ENCODE measurements at regions not wholly inside any gene's neighbourhood (a gene's known extent, or its start where the extent isn't known, plus 50 kb on each side); places are given as distances from the start of the nearest gene placed in this dataset.

DNA sequence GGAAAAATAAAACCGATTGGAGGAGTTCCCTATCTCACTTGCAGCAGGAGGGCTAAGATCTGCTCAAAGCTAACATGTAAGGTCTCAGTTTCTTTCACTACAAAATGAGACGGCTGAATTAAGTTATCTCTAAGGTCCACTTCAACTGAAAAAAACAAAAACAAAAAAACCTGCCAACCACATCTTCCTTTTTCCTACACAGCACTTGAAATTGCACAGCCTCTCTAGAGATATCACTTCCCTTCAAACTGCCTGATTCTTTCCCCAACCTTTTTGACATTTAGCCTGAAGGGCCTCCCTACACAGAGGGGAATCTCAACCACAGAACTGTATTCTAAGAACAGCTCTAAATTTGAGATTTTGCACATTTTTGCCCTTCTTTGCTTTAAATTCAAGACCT, 227.9 kb upstream of the TARS1 start:
- no peaks in the 10 kb centered on the region for H3K4me1 ChIP-seq (ENCODE audit: insufficient read depth)
- H3K36me3 ChIP-seq (ENCODE audit: low read depth), result no peaks in the 10 kb centered on the region
- H3K4me3 ChIP-seq, result no peak overlapping the region
- H4K20me1 ChIP-seq (ENCODE audit: insufficient read depth), result no peaks in the 10 kb centered on the region
- no peaks in the 10 kb centered on the region for H3F3A ChIP-seq (ENCODE audit: insufficient read depth)
- no peak overlapping the region for H3K27ac ChIP-seq
- in situ Hi-C loops (cut with MboI), result no loop called here
- no peak overlapping the region for H3K9ac ChIP-seq
- no peak for DNase-seq
- H3K27me3 ChIP-seq (replicated peaks; ENCODE audit: insufficient read depth), result no peaks in the 10 kb centered on the region
- no peak overlapping the region for H3K4me2 ChIP-seq (ENCODE audit: unreplicated experiment)
- 69 to 75% methylated on average over 2 of the region's 2 CpGs for WGBS, 2 experiments (ENCODE audit: low coverage in 1 of 2, low lambda C conversion rate in 2 of 2, missing lambda C conversion rate in 2 of 2)
- no peaks in the 10 kb centered on the region for H3K79me2 ChIP-seq (ENCODE audit: insufficient read depth)
- no peaks in the 10 kb centered on the region for H3K9me3 ChIP-seq (ENCODE audit: low read depth)
- no peak overlapping the region for H2AFZ ChIP-seq
- TF ChIP-seq EZH2 (IDR thresholded peaks at IDR 0.05; ENCODE audit: insufficient read depth, poor library complexity, severe bottlenecking) (no peak), EZH2phosphoT487 (IDR thresholded peaks at IDR 0.05; ENCODE audit: insufficient read depth, low read depth) (no peak)
- H3K9me2 ChIP-seq (ENCODE audit: insufficient read depth), result no peaks in the 10 kb centered on the region

DNA sequence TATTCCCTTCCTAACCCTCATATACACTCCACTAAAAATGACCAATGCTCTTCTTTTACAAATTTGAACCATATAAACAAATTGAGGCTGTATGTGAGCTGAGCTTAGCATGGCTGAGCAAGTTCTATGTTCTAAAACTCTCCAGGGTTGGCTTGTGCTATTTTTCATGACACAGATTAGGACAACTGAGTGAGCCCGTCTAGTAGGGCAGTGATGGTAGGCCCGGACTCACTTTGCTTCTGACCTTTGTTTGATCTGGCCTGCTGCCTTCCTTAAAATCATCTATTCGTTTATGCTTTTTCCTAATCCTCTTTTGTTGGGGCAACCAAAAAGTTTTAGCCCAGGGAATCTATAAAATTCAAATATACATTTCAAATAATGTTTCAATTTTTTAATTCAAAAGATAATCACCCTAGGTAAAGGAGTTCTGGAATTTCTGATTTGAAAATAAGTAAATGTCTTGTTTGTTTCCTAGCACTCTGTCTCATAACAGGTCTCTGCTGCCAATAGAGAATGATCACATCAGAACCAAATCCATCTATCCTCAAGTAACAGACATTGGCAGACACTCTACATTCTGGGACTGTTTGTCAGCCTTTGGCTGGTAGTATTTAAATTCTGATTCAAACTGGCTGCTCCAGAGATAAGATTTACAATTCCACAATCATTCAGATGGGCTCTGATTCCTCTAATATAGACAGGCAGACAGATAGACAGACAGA, 217.0 kb upstream of the TARS1 start:
- H3K4me2 ChIP-seq (ENCODE audit: unreplicated experiment), result no peak overlapping the region
- WGBS, 2 experiments (ENCODE audit: low coverage in 1 of 2, low lambda C conversion rate in 2 of 2, missing lambda C conversion rate in 2 of 2), result 27 to 33% methylated on average over 3 of the region's 3 CpGs
- H3K9ac ChIP-seq, result no peak overlapping the region
- peak; percentile 67 for DNase-seq
- peaks cover 11% of the 10 kb centered on the region; the same call in 1 of the 2 replicates for H3F3A ChIP-seq (ENCODE audit: insufficient read depth)
- H4K20me1 ChIP-seq (ENCODE audit: insufficient read depth), result no peaks in the 10 kb centered on the region
- no peaks in the 10 kb centered on the region for H3K9me2 ChIP-seq (ENCODE audit: insufficient read depth)
- peak overlapping the region; percentile 46 for H3K27ac ChIP-seq
- H3K4me1 ChIP-seq (ENCODE audit: insufficient read depth), result peaks cover 12% of the 10 kb centered on the region
- no peaks in the 10 kb centered on the region for H3K9me3 ChIP-seq (ENCODE audit: low read depth)
- in situ Hi-C loops (cut with MboI), result no loop called here
- no peaks in the 10 kb centered on the region for H3K36me3 ChIP-seq (ENCODE audit: low read depth)
- TF ChIP-seq EZH2phosphoT487 (IDR thresholded peaks at IDR 0.05; ENCODE audit: insufficient read depth, low read depth), result no peak
- no peak for TF ChIP-seq EZH2 (IDR thresholded peaks at IDR 0.05; ENCODE audit: insufficient read depth, poor library complexity, severe bottlenecking)
- no peak overlapping the region for H3K4me3 ChIP-seq
- no peaks in the 10 kb centered on the region for H3K79me2 ChIP-seq (ENCODE audit: insufficient read depth)
- 0 out of 2 replicates have a peak overlapping the region, but pooled peaks have one; percentile 32 for H2AFZ ChIP-seq
- H3K27me3 ChIP-seq (replicated peaks; ENCODE audit: insufficient read depth), result no peaks in the 10 kb centered on the region

DNA sequence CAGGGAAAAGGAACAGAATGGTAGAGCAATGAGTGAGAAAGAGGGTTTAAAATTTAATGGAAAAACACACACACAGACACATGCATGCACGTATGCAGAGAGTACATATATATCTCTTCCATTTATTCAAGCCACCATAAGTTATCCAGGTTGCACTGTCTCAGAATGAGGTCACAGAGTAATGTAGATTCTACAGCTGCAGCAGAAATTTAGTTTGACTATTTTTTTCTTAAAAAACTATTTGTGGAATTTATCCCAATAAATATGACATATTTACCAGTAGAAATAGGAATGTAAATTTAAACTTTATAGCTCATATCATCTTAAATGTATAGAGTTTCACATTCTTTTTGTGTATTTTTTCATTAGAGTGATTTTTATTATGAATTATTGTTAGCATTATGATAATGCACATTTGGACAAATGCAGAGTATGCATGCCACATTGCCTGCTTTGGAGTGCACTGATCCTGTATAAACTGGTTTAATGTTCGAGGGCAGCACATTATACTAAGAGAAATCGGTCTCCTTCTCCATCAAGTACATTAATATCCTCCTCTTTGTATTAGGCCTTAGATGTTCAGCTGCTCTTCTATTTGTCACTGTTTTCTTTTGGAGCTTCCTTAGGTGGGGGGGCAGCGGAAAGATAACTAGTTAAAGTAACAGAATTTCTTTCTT, 216.3 kb upstream of the TARS1 start:
- H3F3A ChIP-seq (ENCODE audit: insufficient read depth), result peaks cover 11% of the 10 kb centered on the region; the same call in 1 of the 2 replicates
- in situ Hi-C loops (cut with MboI), result no loop called here
- no peaks in the 10 kb centered on the region for H4K20me1 ChIP-seq (ENCODE audit: insufficient read depth)
- WGBS, 2 experiments (ENCODE audit: low coverage in 1 of 2, low lambda C conversion rate in 2 of 2, missing lambda C conversion rate in 2 of 2), result 89 to 95% methylated on average over 4 of the region's 4 CpGs
- no peaks in the 10 kb centered on the region for H3K36me3 ChIP-seq (ENCODE audit: low read depth)
- no peaks in the 10 kb centered on the region for H3K9me2 ChIP-seq (ENCODE audit: insufficient read depth)
- no peak overlapping the region for H3K4me2 ChIP-seq (ENCODE audit: unreplicated experiment)
- H3K9me3 ChIP-seq (ENCODE audit: low read depth), result no peaks in the 10 kb centered on the region
- no peak overlapping the region for H3K4me3 ChIP-seq
- TF ChIP-seq EZH2phosphoT487 (IDR thresholded peaks at IDR 0.05; ENCODE audit: insufficient read depth, low read depth) (no peak), EZH2 (IDR thresholded peaks at IDR 0.05; ENCODE audit: insufficient read depth, poor library complexity, severe bottlenecking) (no peak)
- no peaks in the 10 kb centered on the region for H3K79me2 ChIP-seq (ENCODE audit: insufficient read depth)
- no peaks in the 10 kb centered on the region for H3K27me3 ChIP-seq (replicated peaks; ENCODE audit: insufficient read depth)
- DNase-seq, result peak; percentile 5
- H3K27ac ChIP-seq, result no peak overlapping the region
- H3K4me1 ChIP-seq (ENCODE audit: insufficient read depth), result peaks cover 12% of the 10 kb centered on the region
- no peak overlapping the region for H3K9ac ChIP-seq
- 0 out of 2 replicates have a peak overlapping the region, but pooled peaks have one; percentile 32 for H2AFZ ChIP-seq

DNA sequence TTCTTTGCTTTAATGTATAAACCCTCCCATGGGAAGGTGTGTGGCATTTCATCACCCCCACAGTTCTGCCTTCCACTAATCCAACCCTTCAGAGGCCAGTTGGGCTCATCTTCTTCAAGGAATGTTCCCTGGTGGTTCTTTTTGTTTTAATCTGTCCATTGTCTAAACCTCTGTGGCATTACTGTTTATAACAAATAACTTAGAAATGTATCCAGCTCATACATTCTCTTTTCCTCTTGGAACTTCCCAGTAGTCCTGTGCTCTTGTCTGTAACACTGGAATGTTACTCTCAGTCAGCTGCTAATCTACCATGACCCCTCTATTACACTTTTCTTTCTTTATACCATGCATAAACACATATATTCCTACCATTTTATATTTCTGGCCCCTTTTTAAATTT, 213.5 kb upstream of the TARS1 start:
- Histone ChIP-seq H3K27me3 (replicated peaks; ENCODE audit: insufficient read depth) (no peaks in the 10 kb centered on the region), H3K4me3 (no peak overlapping the region), H3K9me2 (ENCODE audit: insufficient read depth) (no peaks in the 10 kb centered on the region), H3K36me3 (ENCODE audit: low read depth) (no peaks in the 10 kb centered on the region), H3K4me2 (ENCODE audit: unreplicated experiment) (no peak overlapping the region), H3K4me1 (ENCODE audit: insufficient read depth) (peaks cover 25% of the 10 kb centered on the region), H3F3A (ENCODE audit: insufficient read depth) (peaks cover 11% of the 10 kb centered on the region; the same call in 1 of the 2 replicates), H3K9me3 (ENCODE audit: low read depth) (no peaks in the 10 kb centered on the region), H4K20me1 (ENCODE audit: insufficient read depth) (no peaks in the 10 kb centered on the region), H3K9ac (no peak overlapping the region), H2AFZ (peak overlapping the region; percentile 34; the same call in 1 of the 2 replicates), H3K27ac (no peak overlapping the region), H3K79me2 (ENCODE audit: insufficient read depth) (no peaks in the 10 kb centered on the region)
- in situ Hi-C loops (cut with MboI), result no loop called here
- peak; percentile 1 for DNase-seq
- no peak for TF ChIP-seq EZH2phosphoT487 (IDR thresholded peaks at IDR 0.05; ENCODE audit: insufficient read depth, low read depth)
- no peak for TF ChIP-seq EZH2 (IDR thresholded peaks at IDR 0.05; ENCODE audit: insufficient read depth, poor library complexity, severe bottlenecking)
